HG02678 (cell line): ENCODE measurements at regions not wholly inside any gene's neighbourhood (a gene's known extent, or its start where the extent isn't known, plus 50 kb on each side); places are given as distances from the start of the nearest gene placed in this dataset.

Source experiments
- ATAC-seq: cut with Tn5 transposase; IDR thresholded peaks from one replicate; pipeline ENCODE4 v1.9.1; 2021; ENCODE audit warnings: mild to moderate bottlenecking, moderate library complexity; ENCODE audit not compliant: unreplicated experiment

GRCh38 chr5:45195026-45195425 lies 386.3 kb downstream of the MRPS30 start:
- ATAC-seq: no peak
